Muscle of back (tissue), 3 donors: ENCODE measurements at regions not wholly inside any gene's neighbourhood (a gene's known extent, or its start where the extent isn't known, plus 50 kb on each side); places are given as distances from the start of the nearest gene placed in this dataset.

Experiments
- DNase-seq, 3 donors: peaks; one replicate each; pipeline versions ENCODE4 v3.0.0 to v3.0.0-alpha.2; 2013

GRCh38 chr11:15875393-15875792 lies 481.0 kb downstream of the SOX6 start:
- DNase-seq = no peak

GRCh38 chr11:15875943-15876342 lies 480.4 kb downstream of the SOX6 start:
- DNase-seq = no peak

- no peak for DNase-seq
Measured at GRCh38 chr11:15878756-15879155, 477.6 kb downstream of the SOX6 start.

GRCh38 chr11:15880291-15880690 lies 476.1 kb downstream of the SOX6 start:
- no peak for DNase-seq

- peak in 2 of 3 donors; percentile 14 to 73 for DNase-seq
Measured at GRCh38 chr11:15882876-15883454, 473.4 kb downstream of the SOX6 start.

- peak; percentile 53 to 87 (median 55) for DNase-seq
Measured at GRCh38 chr11:15883455-15883920, 472.9 kb downstream of the SOX6 start.

GRCh38 chr11:15884141-15884540 lies 472.2 kb downstream of the SOX6 start:
- DNase-seq = peak in 1 of 3 donors; percentile 39

- DNase-seq = no peak
Measured at GRCh38 chr11:15884777-15885540, 471.4 kb downstream of the SOX6 start.

- no peak for DNase-seq
Measured at GRCh38 chr11:15885854-15886253, 470.5 kb downstream of the SOX6 start.

- no peak for DNase-seq
Measured at GRCh38 chr11:15886299-15886698, 470.0 kb downstream of the SOX6 start.

- no peak for DNase-seq
Measured at GRCh38 chr11:15886866-15887265, 469.5 kb downstream of the SOX6 start.

- no peak for DNase-seq
Measured at GRCh38 chr11:15888556-15889345, 467.6 kb downstream of the SOX6 start.

GRCh38 chr11:15889363-15890030 lies 466.8 kb downstream of the SOX6 start:
- DNase-seq = no peak

- DNase-seq = no peak
Measured at GRCh38 chr11:15890031-15890713, 466.2 kb downstream of the SOX6 start.

- peak in 1 of 3 donors; percentile 69 for DNase-seq
Measured at GRCh38 chr11:15893080-15893492, 463.3 kb downstream of the SOX6 start.

- no peak for DNase-seq
Measured at GRCh38 chr11:15896026-15896425, 460.3 kb downstream of the SOX6 start.

- DNase-seq = peak in 1 of 3 donors; percentile 21
Measured at GRCh38 chr11:15896530-15896929, 459.8 kb downstream of the SOX6 start.

- DNase-seq = peak in 1 of 3 donors; percentile 31
Measured at GRCh38 chr11:15897211-15897960, 459.0 kb downstream of the SOX6 start.

GRCh38 chr11:15901054-15901453 lies 455.3 kb downstream of the SOX6 start:
- no peak for DNase-seq

- DNase-seq = no peak
Measured at GRCh38 chr11:15901790-15902189, 454.6 kb downstream of the SOX6 start.

GRCh38 chr11:15903246-15903645 lies 453.1 kb downstream of the SOX6 start:
- DNase-seq = no peak
